ENCODE measurements at regions not wholly inside any gene's neighbourhood (a gene's known extent, or its start where the extent isn't known, plus 50 kb on each side); places are given as distances from the start of the nearest gene placed in this dataset.

GRCh38 chr11:57100638-57101331, 81.0 kb upstream of the LRRC55 start:
- no peak for FAIRE-seq
- ChIA-PET CTCF (ENCODE audit: partially characterized antibody) (interaction anchor here (1.4 kb wide), 1 partner anchor 30 kb away, joined by 5 read pairs; no protein-coding TSS in a partner anchor), POLR2A (ENCODE audit: partially characterized antibody) (no interaction called here)
- no peak overlapping the region for H4K91ac ChIP-seq (replicated peaks; ENCODE audit: insufficient read length, low read length)
- H3K23me2 ChIP-seq (ENCODE audit: low read depth, low read length): no peaks in the 10 kb centered on the region
- no peak overlapping the region for H3K56ac ChIP-seq (replicated peaks; ENCODE audit: insufficient read length, low read depth, low read length)
- no peak overlapping the region for H2AK5ac ChIP-seq (ENCODE audit: low read depth, low read length)
- H3K79me2 ChIP-seq (ENCODE audit: control insufficient read depth in 1 of 2, insufficient read depth in 2 of 2, low read length in 2 of 2): no peaks in the 10 kb centered on the region
- no peak overlapping the region for H3K18ac ChIP-seq (ENCODE audit: extremely low read depth, low read length)
- 82% methylated on average over 5 of the region's 5 CpGs; no CpG with 5 or more reads in 1 of the 2 experiments for WGBS, 2 experiments (ENCODE audit: extremely low coverage in 1 of 2, insufficient coverage in 1 of 2, insufficient read length in 1 of 2, insufficient replicate concordance in 2 of 2, low coverage in 1 of 2, low lambda C conversion rate in 2 of 2, missing lambda C conversion rate in 1 of 2)
- no peaks in the 10 kb centered on the region for H3K36me3 ChIP-seq (ENCODE audit: control insufficient read depth in 2 of 4, insufficient read depth in 4 of 4, low read length in 3 of 4)
- no peak overlapping the region for H4K8ac ChIP-seq (ENCODE audit: extremely low read depth, insufficient read depth, low read length)
- no peak overlapping the region for H2BK5ac ChIP-seq (ENCODE audit: low read depth, low read length)
- no peak overlapping the region for H3K27ac ChIP-seq (ENCODE audit: low read depth, low read length)
- H3K23ac ChIP-seq (ENCODE audit: insufficient read length): no peak overlapping the region
- no peak overlapping the region for H2BK120ac ChIP-seq (replicated peaks; ENCODE audit: low read depth, low read length)
- DNase-seq (ENCODE audit: low read depth in 1 of 2, low spot score in 2 of 2): no peak
- no peak for TF ChIP-seq CTBP2 (IDR thresholded peaks at IDR 0.05; ENCODE audit: borderline replicate concordance, insufficient read depth, insufficient read length, low read length)
- H2BK15ac ChIP-seq (ENCODE audit: low read length): no peak overlapping the region
- no peaks in the 10 kb centered on the region for H3K4me1 ChIP-seq (replicated peaks in 1 of 4; ENCODE audit: control insufficient read depth in 3 of 4, insufficient read depth in 4 of 4, low read length in 3 of 4)
- H3K27me3 ChIP-seq (replicated peaks in 1 of 4; ENCODE audit: control insufficient read depth in 3 of 4, extremely low read depth in 1 of 4, insufficient read depth in 3 of 4, low read length in 3 of 4): no peaks in the 10 kb centered on the region; a peak in 1 of 7 replicates
- no peaks in the 10 kb centered on the region for H4K20me1 ChIP-seq (replicated peaks in 1 of 2; ENCODE audit: control insufficient read depth in 1 of 2, insufficient read depth in 2 of 2, low read length in 2 of 2)
- H3K9ac ChIP-seq (replicated peaks in 1 of 4; ENCODE audit: extremely low read depth in 1 of 4, low read depth in 3 of 4, low read length in 3 of 4): no peak overlapping the region
- H4K5ac ChIP-seq (ENCODE audit: insufficient read length, low read depth, low read length): no peak overlapping the region
- H3K79me1 ChIP-seq (ENCODE audit: low read depth, low read length): no peaks in the 10 kb centered on the region
- H2AFZ ChIP-seq (ENCODE audit: low read length): no peak overlapping the region
- H3K4me3 ChIP-seq (ENCODE audit: extremely low read depth in 1 of 4, insufficient read depth in 2 of 4, low read depth in 3 of 4, low read length in 4 of 4): no peak overlapping the region
- no peak overlapping the region for H2BK12ac ChIP-seq (ENCODE audit: low read depth, low read length)
- no peak overlapping the region for H2BK20ac ChIP-seq (ENCODE audit: low read length)
- no peak overlapping the region for H3K4ac ChIP-seq (replicated peaks; ENCODE audit: insufficient read length, low read depth, low read length)
- H3K4me2 ChIP-seq (ENCODE audit: insufficient read depth in 1 of 2, low read depth in 2 of 2, low read length in 2 of 2): no peak overlapping the region
- no peaks in the 10 kb centered on the region for H3K9me3 ChIP-seq (ENCODE audit: insufficient read depth in 2 of 2, low read depth in 1 of 2, low read length in 1 of 2)
- no peak overlapping the region for H3K14ac ChIP-seq (ENCODE audit: insufficient read length)
